SK-N-SH (cell line): ENCODE measurements at regions not wholly inside any gene's neighbourhood (a gene's known extent, or its start where the extent isn't known, plus 50 kb on each side); places are given as distances from the start of the nearest gene placed in this dataset.

ENCODE experiments used
- CTCF ChIP-seq: fragments of 200-600 bp; sonication (generic); IDR thresholded peaks from 2 replicates; pipeline ENCODE4 v1.6.1; 2017; ENCODE audit warnings: antibody characterized with exemption, mild to moderate bottlenecking, moderate library complexity
- ELF1 ChIP-seq: IDR thresholded peaks from 2 replicates; pipeline ENCODE4 v1.4.0; 2012
- EP300 ChIP-seq, 2 experiments: IDR thresholded peaks; 2 replicates each; pipeline versions ENCODE4 v1.4.0 to v1.6.1; 2012; ENCODE audit warnings: borderline replicate concordance in 1 of 2, low read depth in 1 of 2, low read length in 1 of 2
- JUND ChIP-seq: IDR thresholded peaks from 2 replicates; pipeline ENCODE4 v1.4.0; 2012
- MAX ChIP-seq: IDR thresholded peaks from 2 replicates; pipeline ENCODE4 v1.4.0; 2012; ENCODE audit warnings: low read depth
- POLR2AphosphoS5 ChIP-seq: IDR thresholded peaks from 2 replicates; pipeline ENCODE4 v1.6.1; 2012; ENCODE audit warnings: low read depth, low read length
- RAD21 ChIP-seq: IDR thresholded peaks from 2 replicates; pipeline ENCODE4 v1.6.1; 2012; ENCODE audit warnings: mild to moderate bottlenecking, low read length
- SMC3 ChIP-seq: IDR thresholded peaks from 2 replicates; pipeline ENCODE4 v1.6.1; 2012; ENCODE audit warnings: low read depth, low read length, improper control_type of control experiment
- TAF1 ChIP-seq: IDR thresholded peaks from 2 replicates; pipeline ENCODE4 v1.6.1; 2012; ENCODE audit warnings: low read depth, mild to moderate bottlenecking, low read length, moderate library complexity, borderline replicate concordance
- YY1 ChIP-seq: IDR thresholded peaks from 2 replicates; pipeline ENCODE4 v1.4.0; 2012; ENCODE audit warnings: low read depth, mild to moderate bottlenecking
- ZBTB33 ChIP-seq: IDR thresholded peaks from 2 replicates; pipeline ENCODE4 v1.4.0; 2012; ENCODE audit warnings: low read depth, borderline replicate concordance

GRCh38 chr3:13262493-13263211 lies 157.5 kb downstream of the NUP210 start:
- TF ChIP-seq CTCF (no peak), TAF1 (no peak), POLR2AphosphoS5 (no peak), MAX (no peak), ELF1 (no peak), EP300 (IDR thresholded peaks at IDR 0.05; ENCODE audit: borderline replicate concordance in 1 of 2, low read depth in 1 of 2, low read length in 1 of 2) (no peak), RAD21 (no peak), ZBTB33 (no peak), SMC3 (no peak), YY1 (no peak), JUND (no peak)
